HL-60 (cell line): ENCODE measurements at regions not wholly inside any gene's neighbourhood (a gene's known extent, or its start where the extent isn't known, plus 50 kb on each side); places are given as distances from the start of the nearest gene placed in this dataset.

ENCODE experiments used
- CTCF ChIP-seq: IDR thresholded peaks from one replicate; pipeline ENCODE4 v1.5.1; 2011; ENCODE audit warnings: low read length, control low read depth, inconsistent platforms; ENCODE audit not compliant: insufficient read depth
- GABPA ChIP-seq: IDR thresholded peaks from 2 replicates; pipeline ENCODE4 v1.6.1; 2012; ENCODE audit warnings: low read depth

GRCh38 chr7:32223721-32224120 is 153.5 kb upstream of the PDE1C start:
- TF ChIP-seq CTCF = no peak
- no peak for TF ChIP-seq GABPA
